KMS-11 (cell line): ENCODE measurements at regions not wholly inside any gene's neighbourhood (a gene's known extent, or its start where the extent isn't known, plus 50 kb on each side); places are given as distances from the start of the nearest gene placed in this dataset.
A peak's percentile ranks its signal among the peaks of the same experiment; 100 is the strongest.

Experiments
- H2AFZ ChIP-seq: fragments of 200-600 bp; sonication (generic); 2 replicates; pipeline ENCODE4 v1.6.1; 2016; ENCODE audit warnings: antibody characterized with exemption, mixed run types, low read depth
- H3K27ac ChIP-seq: fragments of 200-600 bp; sonication (generic); 2 replicates; pipeline ENCODE4 v1.6.1; 2016; ENCODE audit warnings: mild to moderate bottlenecking, mixed run types
- H3K27me3 ChIP-seq: fragments of 200-600 bp; sonication (generic); 2 replicates; pipeline ENCODE4 v1.6.1; 2017; ENCODE audit warnings: mild to moderate bottlenecking, low read depth, mixed run types, moderate library complexity; ENCODE audit not compliant: insufficient read depth
- H3K36me3 ChIP-seq: fragments of 200-600 bp; sonication (generic); 2 replicates; pipeline ENCODE4 v1.6.1; 2017; ENCODE audit warnings: mild to moderate bottlenecking, mixed run types; ENCODE audit not compliant: insufficient read depth
- H3K4me1 ChIP-seq: fragments of 200-600 bp; sonication (generic); 2 replicates; pipeline ENCODE4 v1.6.1; 2016; ENCODE audit warnings: mild to moderate bottlenecking, low read depth, mixed run types; ENCODE audit not compliant: poor library complexity, severe bottlenecking
- H3K4me2 ChIP-seq: fragments of 200-600 bp; sonication (generic); 2 replicates; pipeline ENCODE4 v1.7.0; 2016; ENCODE audit warnings: mild to moderate bottlenecking, mixed run types
- H3K4me3 ChIP-seq: fragments of 200-600 bp; sonication (generic); IDR thresholded peaks from 2 replicates; pipeline ENCODE4 v1.6.1; 2017; ENCODE audit warnings: low read depth, low read length, mixed read lengths; ENCODE audit not compliant: insufficient read depth
- H3K79me2 ChIP-seq: fragments of 200-600 bp; sonication (generic); 2 replicates; pipeline ENCODE4 v1.6.1; 2016; ENCODE audit warnings: low read depth, mixed run types; ENCODE audit not compliant: insufficient read depth
- H3K9ac ChIP-seq: fragments of 200-600 bp; sonication (generic); 2 replicates; pipeline ENCODE4 v1.6.1; 2016; ENCODE audit warnings: mild to moderate bottlenecking, mixed run types
- H4K20me1 ChIP-seq: fragments of 200-600 bp; sonication (generic); 2 replicates; pipeline ENCODE4 v1.6.1; 2016; ENCODE audit warnings: mild to moderate bottlenecking, mixed run types; ENCODE audit not compliant: insufficient read depth
- TF ChIP-seq, protein P1 (sequence below): fragments of 200-600 bp; sonication (generic); conservative IDR thresholded peaks from 2 replicates; pipeline ENCODE4 v1.6.1; 2017; ENCODE audit warnings: low read depth, mild to moderate bottlenecking, antibody characterized with exemption, low read length, moderate library complexity, mixed read lengths

DNA sequence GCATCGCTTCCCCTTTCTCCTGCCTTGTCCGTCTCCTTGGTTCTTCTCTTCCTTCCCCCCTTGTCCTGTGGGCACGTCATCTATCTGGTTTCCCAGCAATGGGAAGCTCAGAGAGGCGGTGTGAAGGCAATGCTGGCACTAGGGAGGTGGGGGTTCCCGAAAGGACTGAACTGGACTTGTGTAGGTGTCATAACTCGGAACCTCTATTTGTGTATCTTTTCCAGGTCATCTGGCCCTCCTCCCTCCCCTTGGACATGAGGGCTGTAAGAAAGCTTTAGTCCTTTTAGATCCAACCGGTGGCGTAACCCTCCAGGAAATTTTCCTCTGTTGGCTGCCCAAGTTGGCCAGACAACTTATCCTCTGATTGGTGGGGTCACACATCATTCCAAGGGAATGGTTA, 231.5 kb upstream of the TLE3 start:
- Histone ChIP-seq H3K9ac (no peak overlapping the region), H3K4me3 (no peak overlapping the region), H3K36me3 (no peaks in the 10 kb centered on the region), H3K27me3 (no peaks in the 10 kb centered on the region), H3K27ac (no peak overlapping the region), H3K4me2 (no peak overlapping the region), H4K20me1 (no peaks in the 10 kb centered on the region), H3K79me2 (no peaks in the 10 kb centered on the region), H3K4me1 (peaks cover 19% of the 10 kb centered on the region), H2AFZ (no peak overlapping the region)
- TF ChIP-seq, protein P1, sequence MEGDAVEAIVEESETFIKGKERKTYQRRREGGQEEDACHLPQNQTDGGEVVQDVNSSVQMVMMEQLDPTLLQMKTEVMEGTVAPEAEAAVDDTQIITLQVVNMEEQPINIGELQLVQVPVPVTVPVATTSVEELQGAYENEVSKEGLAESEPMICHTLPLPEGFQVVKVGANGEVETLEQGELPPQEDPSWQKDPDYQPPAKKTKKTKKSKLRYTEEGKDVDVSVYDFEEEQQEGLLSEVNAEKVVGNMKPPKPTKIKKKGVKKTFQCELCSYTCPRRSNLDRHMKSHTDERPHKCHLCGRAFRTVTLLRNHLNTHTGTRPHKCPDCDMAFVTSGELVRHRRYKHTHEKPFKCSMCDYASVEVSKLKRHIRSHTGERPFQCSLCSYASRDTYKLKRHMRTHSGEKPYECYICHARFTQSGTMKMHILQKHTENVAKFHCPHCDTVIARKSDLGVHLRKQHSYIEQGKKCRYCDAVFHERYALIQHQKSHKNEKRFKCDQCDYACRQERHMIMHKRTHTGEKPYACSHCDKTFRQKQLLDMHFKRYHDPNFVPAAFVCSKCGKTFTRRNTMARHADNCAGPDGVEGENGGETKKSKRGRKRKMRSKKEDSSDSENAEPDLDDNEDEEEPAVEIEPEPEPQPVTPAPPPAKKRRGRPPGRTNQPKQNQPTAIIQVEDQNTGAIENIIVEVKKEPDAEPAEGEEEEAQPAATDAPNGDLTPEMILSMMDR = no peak

GRCh38 chr15:70328679-70329115, 231.0 kb upstream of the TLE3 start:
- Histone ChIP-seq H2AFZ (peak overlapping the region; percentile 43; the same call in 1 of the 2 replicates), H3K4me1 (peaks cover 19% of the 10 kb centered on the region), H3K4me3 (no peak overlapping the region), H3K79me2 (no peaks in the 10 kb centered on the region), H4K20me1 (no peaks in the 10 kb centered on the region), H3K4me2 (peak overlapping the region; percentile 31; the same call in 1 of the 2 replicates), H3K27me3 (no peaks in the 10 kb centered on the region), H3K9ac (no peak overlapping the region), H3K27ac (peak overlapping the region; percentile 21; the same call in 1 of the 2 replicates), H3K36me3 (no peaks in the 10 kb centered on the region)
- TF ChIP-seq, protein P1 = no peak

- Histone ChIP-seq H3K27me3 (no peaks in the 10 kb centered on the region), H2AFZ (peak overlapping the region; percentile 43; the same call in 1 of the 2 replicates), H3K4me3 (no peak overlapping the region), H3K4me1 (peaks cover 19% of the 10 kb centered on the region), H3K9ac (no peak overlapping the region; the same call in 1 of the 2 replicates), H3K4me2 (peak overlapping the region; percentile 31; the same call in 1 of the 2 replicates), H3K36me3 (no peaks in the 10 kb centered on the region), H3K27ac (peak overlapping the region; percentile 21; the same call in 1 of the 2 replicates), H4K20me1 (no peaks in the 10 kb centered on the region), H3K79me2 (no peaks in the 10 kb centered on the region)
- TF ChIP-seq, protein P1 = no peak
These were observed 230.3 kb upstream of the TLE3 start for GRCh38 chr15:70327856-70328678.

- TF ChIP-seq, protein P1 = no peak
- Histone ChIP-seq H3K4me3 (no peak overlapping the region), H2AFZ (peak overlapping the region; percentile 43; the same call in 1 of the 2 replicates), H3K36me3 (no peaks in the 10 kb centered on the region), H3K9ac (no peak overlapping the region; the same call in 1 of the 2 replicates), H4K20me1 (no peaks in the 10 kb centered on the region), H3K4me2 (peak overlapping the region; percentile 31; the same call in 1 of the 2 replicates), H3K4me1 (peaks cover 19% of the 10 kb centered on the region), H3K27ac (no peak overlapping the region), H3K27me3 (no peaks in the 10 kb centered on the region), H3K79me2 (no peaks in the 10 kb centered on the region)
These were observed 229.7 kb upstream of the TLE3 start for GRCh38 chr15:70327328-70327855.
